ENCODE measurements at regions not wholly inside any gene's neighbourhood (a gene's known extent, or its start where the extent isn't known, plus 50 kb on each side); places are given as distances from the start of the nearest gene placed in this dataset.
"Not testable (repeated sequence)": the region's sequence is repeated elsewhere in the genome, so short reads cannot be mapped to it uniquely, and the experiment has no call there.

GRCh38 chr2:231648579-231649174 lies 56.0 kb downstream of the TEX44 start:
- POLR2A ChIA-PET: interaction anchor here (0.9 to 3.8 kb wide), 6 partner anchors 24 to 65 kb away, joined by 3 to 26 read pairs (median 10); no protein-coding TSS in a partner anchor
- H3K9me3 ChIP-seq (ENCODE audit: control extremely low read depth in 1 of 3, control insufficient read depth in 2 of 3, insufficient read depth in 1 of 3, low read length in 2 of 3): peaks cover 0 to under 1% (median 0%) of the 10 kb centered on the region in 3 donors
- intact Hi-C loops (cut with micrococcal nuclease): loop anchor here (1.0 to 2.0 kb wide), 5 partner anchors 14 to 138 kb away; partner anchors contain the start of gene COPS7B
- Mint-ChIP-seq H3K4me3 (no peak overlapping the region), H3K4me1 (peaks cover 7% of the 10 kb centered on the region), H3K9me3 (ENCODE audit: insufficient read depth) (no peaks in the 10 kb centered on the region), H3K27me3 (no peaks in the 10 kb centered on the region), H3K27ac (peak overlapping the region; percentile 74)
- no peaks in the 10 kb centered on the region for H3K36me3 ChIP-seq (replicated peaks in 1 of 2; ENCODE audit: control extremely low read depth in 1 of 2, control insufficient read depth in 1 of 2, extremely low read depth in 1 of 2, insufficient read depth in 2 of 2, low read length in 1 of 2)
- H3K4me3 ChIP-seq (ENCODE audit: control extremely low read depth in 1 of 5, extremely low read depth in 1 of 5, insufficient read depth in 1 of 5, low read depth in 2 of 5, low read length in 4 of 5): no peak overlapping the region
- H3K27me3 ChIP-seq (replicated peaks in 1 of 4; ENCODE audit: control extremely low read depth in 1 of 4, control insufficient read depth in 3 of 4, insufficient read depth in 4 of 4, low read length in 3 of 4): no peaks in the 10 kb centered on the region
- no peak overlapping the region for H3K9ac ChIP-seq (ENCODE audit: low read length)
- WGBS (ENCODE audit: insufficient coverage): 43% methylated on average over 4 of the region's 9 CpGs
- no peak overlapping the region for H3K4me2 ChIP-seq (replicated peaks; ENCODE audit: low read depth, low read length, poor library complexity, severe bottlenecking)
- H2AFZ ChIP-seq (ENCODE audit: insufficient read depth, low read depth, low read length, poor library complexity, severe bottlenecking): no peak overlapping the region
- no peaks in the 10 kb centered on the region for H4K20me1 ChIP-seq (ENCODE audit: control insufficient read depth, insufficient read depth, low read length, poor library complexity, severe bottlenecking)
- no peaks in the 10 kb centered on the region for H3K79me2 ChIP-seq (ENCODE audit: control insufficient read depth, insufficient read depth, low read length)
- CTCF ChIA-PET: interaction anchor here (0.6 to 9.3 kb wide), 15 partner anchors 9 to 66 kb away, joined by 3 to 239 read pairs (median 6); no protein-coding TSS in a partner anchor
- H3K27ac ChIP-seq (ENCODE audit: low read length in 2 of 2): no peak overlapping the region
- H3K4me1 ChIP-seq (ENCODE audit: control insufficient read depth in 2 of 2, insufficient read depth in 2 of 2, low read length in 2 of 2): peaks cover 0 to 10% of the 10 kb centered on the region in 2 donors
- TF ChIP-seq EZH2 (IDR thresholded peaks at IDR 0.05; ENCODE audit: borderline replicate concordance, insufficient read depth, low read depth, low read length, poor library complexity, severe bottlenecking) (no peak), CTCF (IDR thresholded peaks at IDR 0.05) (peak; percentile 79)
- DNase-seq: peak; percentile 77
- ATAC-seq (ENCODE audit: low read depth): peak; percentile 97

- H3K9ac ChIP-seq (ENCODE audit: low read length); H3K36me3 ChIP-seq (replicated peaks in 1 of 2; ENCODE audit: control extremely low read depth in 1 of 2, control insufficient read depth in 1 of 2, extremely low read depth in 1 of 2, insufficient read depth in 2 of 2, low read length in 1 of 2); DNase-seq; H3K27ac ChIP-seq (ENCODE audit: low read length in 2 of 2); ATAC-seq (ENCODE audit: low read depth); H3K27me3 Mint-ChIP-seq; H3K4me1 Mint-ChIP-seq; H3K27me3 ChIP-seq (replicated peaks in 1 of 4; ENCODE audit: control extremely low read depth in 1 of 4, control insufficient read depth in 3 of 4, insufficient read depth in 4 of 4, low read length in 3 of 4); H3K4me1 ChIP-seq (ENCODE audit: control insufficient read depth in 2 of 2, insufficient read depth in 2 of 2, low read length in 2 of 2); H3K27ac Mint-ChIP-seq; H3K4me3 ChIP-seq (ENCODE audit: control extremely low read depth in 1 of 5, extremely low read depth in 1 of 5, insufficient read depth in 1 of 5, low read depth in 2 of 5, low read length in 4 of 5); H3K4me2 ChIP-seq (replicated peaks; ENCODE audit: low read depth, low read length, poor library complexity, severe bottlenecking); H3K4me3 Mint-ChIP-seq; H2AFZ ChIP-seq (ENCODE audit: insufficient read depth, low read depth, low read length, poor library complexity, severe bottlenecking); H3K9me3 ChIP-seq (ENCODE audit: control extremely low read depth in 1 of 3, control insufficient read depth in 2 of 3, insufficient read depth in 1 of 3, low read length in 2 of 3); H3K79me2 ChIP-seq (ENCODE audit: control insufficient read depth, insufficient read depth, low read length); intact Hi-C loops (cut with micrococcal nuclease); H3K9me3 Mint-ChIP-seq (ENCODE audit: insufficient read depth); H4K20me1 ChIP-seq (ENCODE audit: control insufficient read depth, insufficient read depth, low read length, poor library complexity, severe bottlenecking): not testable (repeated sequence)
- ChIA-PET POLR2A (interaction anchor here (0.7 to 0.9 kb wide), 5 partner anchors 9 to 63 kb away, joined by 3 to 7 read pairs (median 5); no protein-coding TSS in a partner anchor), CTCF (interaction anchor here (0.8 to 9.3 kb wide), 3 partner anchors 13 to 63 kb away, joined by 3 to 239 read pairs (median 122); no protein-coding TSS in a partner anchor)
- 98% methylated on average over 7 of the region's 8 CpGs for WGBS (ENCODE audit: insufficient coverage)
Measured at GRCh38 chr2:231651561-231651960, 56.8 kb upstream of the PTMA start.
